ES-I3 (cell line): ENCODE measurements at regions not wholly inside any gene's neighbourhood (a gene's known extent, or its start where the extent isn't known, plus 50 kb on each side); places are given as distances from the start of the nearest gene placed in this dataset.

Experiments used
- H3K36me3 ChIP-seq: 2 replicates; pipeline ENCODE4 v1.6.1; 2013; ENCODE audit warnings: mild to moderate bottlenecking, low read length, control low read depth, moderate library complexity; ENCODE audit not compliant: insufficient read depth
- H3K4me1 ChIP-seq: 2 replicates; pipeline ENCODE4 v1.6.1; 2013; ENCODE audit warnings: mild to moderate bottlenecking, control low read depth, low read length; ENCODE audit not compliant: insufficient read depth
- H3K9ac ChIP-seq: 2 replicates; pipeline ENCODE4 v1.6.1; 2013; ENCODE audit warnings: low read depth, mild to moderate bottlenecking, low read length, moderate library complexity
- H3K9me3 ChIP-seq: 2 replicates; pipeline ENCODE4 v1.6.1; 2013; ENCODE audit warnings: mild to moderate bottlenecking, low read length, moderate library complexity; ENCODE audit not compliant: control insufficient read depth, insufficient read depth

DNA sequence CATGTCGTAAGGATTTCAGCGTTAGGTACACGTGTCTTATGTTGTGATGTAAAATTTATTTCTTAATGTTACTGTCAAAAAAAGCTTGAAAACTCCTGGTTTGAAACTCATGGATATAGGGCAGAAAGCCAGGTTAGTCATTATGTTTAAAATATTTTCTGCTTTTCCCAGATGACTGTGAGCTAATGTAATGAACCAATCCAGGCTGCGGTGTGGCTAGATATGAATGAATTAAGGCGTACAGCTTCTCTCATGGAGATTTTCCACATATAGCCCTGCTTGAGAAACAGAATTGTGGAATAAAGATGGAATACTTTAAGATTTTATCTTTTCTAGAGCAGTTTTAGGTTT, 80.3 kb upstream of the STMND1 start:
- no peak overlapping the region for H3K9ac ChIP-seq
- H3K9me3 ChIP-seq, result peaks cover 4% of the 10 kb centered on the region; the same call in 1 of the 2 replicates
- H3K36me3 ChIP-seq, result no peaks in the 10 kb centered on the region
- no peaks in the 10 kb centered on the region for H3K4me1 ChIP-seq

DNA sequence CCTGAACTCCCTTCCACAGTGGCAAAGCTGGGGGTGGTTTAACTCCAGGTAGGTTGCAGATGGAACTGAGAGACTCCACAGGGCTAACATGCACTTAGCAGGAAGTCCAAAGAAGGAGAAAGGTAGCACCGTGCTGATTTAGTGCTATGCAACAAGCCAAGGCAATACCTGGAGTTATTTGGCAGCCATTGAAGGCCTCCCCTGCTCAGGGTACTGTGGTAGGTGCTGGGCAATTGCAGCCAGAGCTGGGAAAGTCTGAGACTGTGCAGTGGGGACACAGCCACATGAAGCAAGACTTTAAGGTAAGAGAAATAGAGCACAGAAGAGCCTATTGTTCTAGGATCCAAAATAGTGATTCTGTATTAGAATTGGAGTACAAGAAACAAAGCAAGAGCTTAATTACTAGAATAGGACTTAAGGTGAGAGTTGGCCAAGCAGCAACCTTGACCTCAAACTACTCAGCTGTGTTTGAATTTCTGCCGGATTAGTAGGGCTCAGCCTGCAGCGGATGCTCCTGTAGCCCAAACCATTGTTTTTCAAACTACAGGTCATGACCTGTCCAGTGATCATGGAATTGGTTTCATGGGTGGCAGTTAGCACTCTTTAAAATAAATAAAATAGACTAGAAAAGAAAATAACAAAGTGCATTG, 80.8 kb upstream of the STMND1 start:
- Histone ChIP-seq H3K9me3 (peaks cover 4% of the 10 kb centered on the region; the same call in 1 of the 2 replicates), H3K9ac (no peak overlapping the region), H3K4me1 (no peaks in the 10 kb centered on the region), H3K36me3 (no peaks in the 10 kb centered on the region)

DNA sequence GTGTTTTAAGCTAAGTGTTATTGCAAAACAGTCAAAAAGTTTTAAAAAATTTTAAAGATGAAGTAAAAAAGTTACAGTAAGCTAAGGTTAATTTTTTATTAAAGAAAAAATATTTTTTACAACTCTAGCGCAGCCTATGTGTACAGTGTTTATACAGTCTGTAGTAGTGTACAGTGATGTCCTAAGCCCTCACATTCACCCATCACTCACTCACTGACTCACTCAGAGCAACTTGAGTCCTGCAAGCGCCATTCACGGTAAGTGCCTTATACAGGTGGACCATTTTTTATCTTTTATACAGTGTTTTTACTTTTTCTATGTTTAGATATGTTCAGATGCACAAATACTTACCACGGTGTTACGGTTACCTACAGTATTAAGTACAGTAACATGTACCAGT, 83.4 kb upstream of the STMND1 start:
- H3K9ac ChIP-seq, result no peak overlapping the region
- no peaks in the 10 kb centered on the region for H3K9me3 ChIP-seq
- H3K36me3 ChIP-seq, result no peaks in the 10 kb centered on the region
- H3K4me1 ChIP-seq, result no peaks in the 10 kb centered on the region

DNA sequence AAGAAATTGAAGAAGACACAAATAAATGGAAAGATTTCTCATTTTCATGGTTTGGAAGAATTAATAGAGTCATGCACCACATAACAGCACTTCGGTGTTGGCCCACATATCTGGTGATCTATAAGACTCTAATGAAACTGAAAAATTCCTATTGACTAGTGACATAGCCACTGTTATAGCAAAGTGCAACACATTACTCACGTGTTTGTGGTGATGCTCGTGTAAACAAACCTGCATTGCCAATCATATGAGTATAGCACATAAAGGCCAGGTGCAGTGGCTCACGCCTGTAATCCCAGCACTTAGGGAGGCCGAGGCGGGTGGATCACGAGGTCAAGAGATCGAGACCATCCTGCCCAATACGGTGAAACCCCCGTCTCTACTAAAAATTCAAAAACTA, 84.4 kb upstream of the STMND1 start:
- Histone ChIP-seq H3K9ac (no peak overlapping the region), H3K36me3 (no peaks in the 10 kb centered on the region), H3K4me1 (0 out of 2 replicates have a peak, but pooled peaks cover 3% of the 10 kb centered on the region), H3K9me3 (no peaks in the 10 kb centered on the region)

DNA sequence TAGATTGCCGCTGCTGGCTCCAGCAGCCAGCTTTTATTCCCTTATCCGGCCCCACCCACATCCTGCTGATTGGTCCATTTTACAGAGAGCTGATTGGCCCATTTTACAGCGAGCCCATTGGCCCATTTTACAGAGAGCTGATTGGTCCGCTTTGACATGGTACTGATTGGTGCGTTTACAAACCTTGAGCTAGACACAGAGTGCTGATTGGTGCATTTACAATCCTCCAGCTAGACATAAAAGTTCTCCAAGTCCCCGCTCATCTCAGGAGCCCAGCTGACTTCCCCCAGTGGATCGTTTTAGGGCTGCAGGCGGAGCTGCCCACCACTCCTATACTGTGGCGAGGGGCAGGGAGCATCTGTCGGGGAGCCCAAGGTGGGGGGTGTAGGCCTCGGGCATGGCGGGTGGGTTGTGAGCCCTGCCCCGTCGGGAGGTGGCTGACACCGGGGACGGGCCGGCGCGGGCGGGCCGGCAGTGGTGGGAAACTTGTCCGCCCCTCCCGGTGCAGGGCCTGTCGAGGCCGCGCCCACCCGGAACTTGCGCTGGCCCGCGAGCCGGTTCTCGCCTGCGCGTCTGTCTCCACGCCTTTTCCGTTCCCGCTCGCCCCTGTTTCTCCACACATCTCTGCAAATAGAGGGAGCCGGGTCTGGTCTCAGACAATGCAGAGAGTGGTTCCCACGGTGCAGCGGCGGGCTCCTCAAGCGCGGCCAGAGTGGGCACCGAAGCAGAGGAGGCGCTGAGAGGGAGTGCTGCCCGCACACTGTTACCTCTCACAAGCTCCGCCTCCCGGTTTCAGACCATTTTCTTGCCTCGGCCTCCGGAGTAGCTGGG, 86.1 kb upstream of the STMND1 start:
- Histone ChIP-seq H3K9me3 (no peaks in the 10 kb centered on the region), H3K36me3 (no peaks in the 10 kb centered on the region), H3K9ac (no peak overlapping the region), H3K4me1 (0 out of 2 replicates have a peak, but pooled peaks cover 3% of the 10 kb centered on the region)

DNA sequence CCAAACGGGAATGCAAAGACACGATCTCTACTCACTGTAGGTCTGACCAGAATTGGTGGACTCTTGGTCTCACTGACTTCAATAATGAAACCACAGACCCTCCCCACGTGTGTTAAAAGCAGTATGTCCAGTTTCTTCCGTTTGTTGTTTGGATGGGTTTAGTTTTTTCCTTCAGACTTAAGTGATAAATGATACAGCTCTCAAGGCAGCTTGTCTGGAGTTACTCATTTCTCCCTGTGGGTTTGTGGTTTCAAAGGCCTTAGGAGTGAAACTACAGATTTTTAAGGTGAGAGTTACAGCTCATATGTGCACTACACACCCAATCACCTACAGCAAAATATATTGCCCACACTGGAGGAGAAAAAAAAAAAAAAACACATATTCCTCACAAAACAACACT, 86.7 kb upstream of the STMND1 start:
- Histone ChIP-seq H3K9me3 (no peaks in the 10 kb centered on the region), H3K4me1 (0 out of 2 replicates have a peak, but pooled peaks cover 3% of the 10 kb centered on the region)

DNA sequence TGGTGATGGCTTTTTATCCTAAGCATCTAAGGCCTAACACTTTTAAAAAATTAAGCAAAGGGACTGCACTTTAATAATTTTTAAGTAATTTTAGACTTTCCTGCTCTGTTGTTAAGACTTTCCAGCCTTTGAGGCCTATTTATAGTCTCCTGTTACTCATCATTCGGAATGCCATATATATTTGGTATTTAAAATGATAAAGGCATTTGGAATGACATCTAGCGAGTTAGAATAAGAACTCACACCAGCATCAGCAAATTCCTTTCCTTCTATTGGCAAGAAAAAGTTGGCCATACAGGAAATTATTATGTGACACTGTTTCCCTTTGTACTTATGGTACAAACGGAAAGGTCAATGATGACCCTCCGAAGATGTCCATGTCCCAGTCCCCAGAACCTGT, 88.1 kb upstream of the STMND1 start:
- 0 out of 2 replicates have a peak, but pooled peaks cover 3% of the 10 kb centered on the region for H3K4me1 ChIP-seq

More for the DNA sequence above, 86.7 kb upstream of the STMND1 start:
- H3K9ac ChIP-seq, result no peak overlapping the region
- H3K36me3 ChIP-seq, result no peaks in the 10 kb centered on the region

DNA sequence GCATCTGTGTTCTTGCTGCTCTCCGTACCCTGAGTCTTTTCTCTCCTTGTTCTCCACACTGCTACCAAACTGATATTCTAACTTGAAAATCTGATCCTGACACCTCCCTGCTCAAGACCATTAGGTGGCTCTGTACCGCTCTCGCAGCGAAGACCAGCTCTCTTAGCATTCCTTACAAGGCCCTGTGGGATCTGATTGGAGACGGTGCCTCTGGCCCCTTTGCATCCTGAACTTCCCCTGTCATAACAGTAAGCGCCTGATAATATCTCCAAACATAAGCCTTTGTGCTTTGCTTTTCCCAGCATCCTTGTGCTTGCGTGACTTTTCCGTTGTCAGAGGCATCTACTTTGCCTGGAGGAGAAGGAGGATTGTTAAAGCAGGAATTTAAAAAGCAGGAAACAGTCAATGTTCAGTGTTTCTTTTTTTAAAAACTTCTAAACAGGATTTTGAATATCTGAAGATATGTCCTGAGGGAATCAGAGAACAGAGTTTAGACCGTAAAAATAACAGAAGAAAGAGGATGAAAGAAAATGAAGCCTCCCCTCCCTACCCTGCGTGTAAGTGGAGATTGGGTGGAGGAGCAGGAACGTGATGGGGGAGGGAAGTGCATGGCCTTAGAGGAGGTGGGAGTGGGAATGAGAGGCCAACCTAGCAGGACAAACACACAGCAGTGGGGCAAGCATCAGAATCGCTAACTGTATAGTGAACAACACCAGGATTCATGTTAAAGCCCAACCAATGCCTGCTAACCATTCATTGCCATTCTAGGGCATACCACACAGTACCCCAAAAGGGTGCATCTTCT, 89.2 kb upstream of the STMND1 start:
- Histone ChIP-seq H3K9ac (peak overlapping the region; percentile 6; the same call in 1 of the 2 replicates), H3K36me3 (no peaks in the 10 kb centered on the region), H3K4me1 (0 out of 2 replicates have a peak, but pooled peaks cover 3% of the 10 kb centered on the region), H3K9me3 (no peaks in the 10 kb centered on the region)

More for the DNA sequence above, 88.1 kb upstream of the STMND1 start:
- no peaks in the 10 kb centered on the region for H3K36me3 ChIP-seq
- H3K9me3 ChIP-seq, result no peaks in the 10 kb centered on the region
- no peak overlapping the region for H3K9ac ChIP-seq

DNA sequence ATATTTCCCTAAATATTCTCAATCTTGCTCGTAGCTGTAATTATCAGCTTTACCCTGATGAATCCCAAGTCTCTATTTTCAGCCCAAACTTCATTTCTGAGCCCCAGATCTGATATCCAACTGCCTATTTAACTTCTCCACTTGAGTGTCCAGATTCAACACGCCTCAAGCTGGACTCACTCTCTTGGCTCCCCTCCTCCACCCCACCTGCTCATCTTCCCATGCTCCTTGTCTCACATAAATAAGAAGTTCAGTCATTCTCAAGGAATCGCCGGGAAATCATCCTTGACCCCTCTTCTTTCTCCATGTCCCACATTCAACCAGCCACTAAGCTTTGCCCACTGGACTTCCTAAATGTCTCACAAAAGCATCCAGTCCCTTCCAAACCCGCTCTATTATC, 89.9 kb upstream of the STMND1 start:
- Histone ChIP-seq H3K4me1 (0 out of 2 replicates have a peak, but pooled peaks cover 3% of the 10 kb centered on the region), H3K9me3 (no peaks in the 10 kb centered on the region), H3K36me3 (no peaks in the 10 kb centered on the region), H3K9ac (no peak overlapping the region)

DNA sequence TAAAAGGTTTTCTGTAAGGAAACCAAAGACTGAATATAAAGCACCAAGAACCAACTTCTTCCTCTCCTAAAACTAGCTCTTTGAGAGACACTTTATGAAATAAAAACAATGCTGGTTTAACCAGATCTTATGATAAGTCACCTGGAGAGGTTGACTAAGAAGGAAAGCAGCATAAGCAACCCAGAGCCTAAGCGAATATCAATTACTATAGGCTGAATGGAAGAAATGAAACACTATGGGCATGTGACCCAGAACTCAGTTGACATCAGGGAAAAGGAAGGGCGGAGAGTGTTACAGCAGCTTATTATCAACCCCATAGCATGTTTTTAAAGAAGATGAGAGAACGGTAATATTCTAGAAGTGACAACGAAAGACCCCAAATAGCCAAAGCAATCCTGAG, 94.1 kb upstream of the STMND1 start:
- H3K9me3 ChIP-seq, result no peaks in the 10 kb centered on the region
- H3K36me3 ChIP-seq, result no peaks in the 10 kb centered on the region
- H3K9ac ChIP-seq, result no peak overlapping the region
- no peaks in the 10 kb centered on the region for H3K4me1 ChIP-seq

DNA sequence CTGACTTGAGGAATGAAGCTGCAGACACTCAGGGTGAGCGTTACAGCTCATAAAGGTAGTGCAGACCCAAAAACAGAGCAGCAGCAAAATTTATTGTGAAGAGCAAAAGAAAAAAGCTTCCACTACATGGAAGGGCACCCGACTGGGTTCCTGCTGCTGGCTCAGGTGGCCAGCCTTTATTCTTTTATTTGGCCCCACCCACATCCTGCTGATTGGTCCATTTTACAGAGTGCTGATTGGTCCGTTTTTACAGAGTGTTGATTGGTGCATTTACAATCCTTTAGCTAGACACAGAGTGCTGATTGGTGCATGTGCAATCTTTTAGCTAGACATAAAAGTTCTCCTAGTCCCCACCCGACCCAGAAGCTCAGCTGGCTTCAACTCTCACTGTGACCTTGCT, 95.3 kb upstream of the STMND1 start:
- no peaks in the 10 kb centered on the region for H3K36me3 ChIP-seq
- no peaks in the 10 kb centered on the region for H3K9me3 ChIP-seq
- no peak overlapping the region for H3K9ac ChIP-seq
- H3K4me1 ChIP-seq, result no peaks in the 10 kb centered on the region

DNA sequence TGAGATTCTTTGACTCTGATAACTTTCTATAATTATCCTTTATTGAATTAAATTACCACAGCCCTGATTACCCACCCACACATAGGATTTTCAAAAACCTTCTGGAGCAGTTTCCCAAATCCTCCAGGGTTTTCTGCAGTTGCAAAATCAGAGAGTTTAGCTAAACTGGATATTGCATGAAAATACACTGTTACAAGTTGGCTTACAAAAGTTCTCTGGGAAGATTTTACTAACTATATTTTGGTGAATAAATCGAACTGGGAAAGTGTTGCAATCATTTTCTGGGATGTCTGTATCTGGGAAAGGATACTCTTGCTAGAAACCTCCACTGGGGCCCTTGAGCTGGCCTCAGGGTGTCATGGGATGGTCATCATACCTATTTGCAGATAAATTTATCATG, 97.6 kb upstream of the STMND1 start:
- Histone ChIP-seq H3K4me1 (no peaks in the 10 kb centered on the region), H3K36me3 (no peaks in the 10 kb centered on the region), H3K9ac (no peak overlapping the region), H3K9me3 (no peaks in the 10 kb centered on the region)

DNA sequence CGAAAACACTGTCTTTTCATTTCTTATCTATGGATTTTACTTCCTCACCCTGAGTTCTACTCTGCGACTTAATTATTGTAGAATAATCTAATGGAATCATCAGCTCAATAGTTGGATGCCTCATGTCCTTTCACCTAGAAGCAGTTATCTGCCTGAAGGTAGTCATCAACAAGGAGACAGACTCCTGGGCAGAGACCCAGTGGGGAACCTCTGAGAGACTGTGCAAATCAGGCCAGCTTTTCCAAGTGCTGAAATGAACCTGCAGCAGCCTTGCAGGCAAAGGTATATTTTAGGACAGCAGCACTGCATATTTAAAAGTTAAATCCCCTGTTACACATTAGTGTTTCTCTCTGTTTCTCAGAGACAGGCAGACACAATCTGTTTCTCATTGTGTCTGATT, 99.7 kb upstream of the STMND1 start:
- Histone ChIP-seq H3K9me3 (no peaks in the 10 kb centered on the region), H3K9ac (no peak overlapping the region), H3K36me3 (no peaks in the 10 kb centered on the region), H3K4me1 (no peaks in the 10 kb centered on the region)

DNA sequence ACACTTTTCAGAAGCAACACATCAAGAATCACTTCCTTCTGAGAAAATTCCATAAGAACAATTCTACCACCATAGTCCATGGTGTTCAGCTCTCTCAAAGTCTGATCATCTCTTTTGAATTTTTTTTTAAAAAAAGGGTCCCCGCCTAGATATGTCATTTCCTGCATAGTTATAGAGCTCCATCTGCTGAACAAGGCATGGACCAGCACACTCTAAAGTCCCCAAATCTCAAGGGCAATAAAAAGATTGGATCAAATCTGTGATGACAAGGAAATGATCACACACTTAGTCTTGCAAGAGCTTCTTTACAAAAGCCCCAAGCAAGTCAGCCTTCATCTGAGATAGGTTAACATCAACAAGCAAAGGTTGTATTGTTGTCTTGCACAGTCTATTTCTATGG, 100.7 kb upstream of the STMND1 start:
- Histone ChIP-seq H3K9me3 (no peaks in the 10 kb centered on the region), H3K9ac (no peak overlapping the region), H3K4me1 (no peaks in the 10 kb centered on the region), H3K36me3 (no peaks in the 10 kb centered on the region)
